H9 (cell line): ENCODE measurements at regions not wholly inside any gene's neighbourhood (a gene's known extent, or its start where the extent isn't known, plus 50 kb on each side); places are given as distances from the start of the nearest gene placed in this dataset.
A peak's percentile ranks its signal among the peaks of the same experiment; 100 is the strongest.

Source experiments
- DNase-seq: peaks from one replicate; pipeline ENCODE4 v3.0.0-alpha.2; 2017
- H2AFZ ChIP-seq: one replicate; pipeline ENCODE4 v1.6.1; 2013; ENCODE audit warnings: mild to moderate bottlenecking, low read length, control low read depth, moderate library complexity
- H2AK5ac ChIP-seq: 2 replicates; pipeline ENCODE4 v1.6.1; 2013; ENCODE audit warnings: low read length, control low read depth, mixed read lengths; ENCODE audit not compliant: insufficient read length
- H2BK120ac ChIP-seq: one replicate; pipeline ENCODE4 v1.6.1; 2013; ENCODE audit warnings: low read depth, mild to moderate bottlenecking, low read length, control low read depth, inconsistent platforms; ENCODE audit not compliant: poor library complexity, severe bottlenecking
- H2BK12ac ChIP-seq: 2 replicates; pipeline ENCODE4 v1.6.1; 2013; ENCODE audit warnings: low read length, control low read depth, mixed read lengths, low read depth; ENCODE audit not compliant: insufficient read length
- H2BK15ac ChIP-seq: 2 replicates; pipeline ENCODE4 v1.6.1; 2013; ENCODE audit warnings: low read depth, low read length, control low read depth
- H2BK20ac ChIP-seq: one replicate; pipeline ENCODE4 v1.6.1; 2013; ENCODE audit warnings: low read depth, mild to moderate bottlenecking, low read length, control low read depth, inconsistent platforms; ENCODE audit not compliant: poor library complexity, severe bottlenecking
- H2BK5ac ChIP-seq: 2 replicates; pipeline ENCODE4 v1.6.1; 2013; ENCODE audit warnings: low read length, control low read depth, mixed read lengths; ENCODE audit not compliant: insufficient read length
- H3K14ac ChIP-seq: 2 replicates; pipeline ENCODE4 v1.6.1; 2013; ENCODE audit warnings: low read length, control low read depth; ENCODE audit not compliant: insufficient read depth
- H3K18ac ChIP-seq: 2 replicates; pipeline ENCODE4 v1.6.1; 2013; ENCODE audit warnings: low read depth, mild to moderate bottlenecking, mixed read lengths, low read length, control low read depth; ENCODE audit not compliant: insufficient read length
- H3K23ac ChIP-seq: 2 replicates; pipeline ENCODE4 v1.6.1; 2013; ENCODE audit warnings: low read length, control low read depth, mixed read lengths, low read depth; ENCODE audit not compliant: insufficient read length
- H3K23me2 ChIP-seq: 2 replicates; pipeline ENCODE4 v1.6.1; 2013; ENCODE audit warnings: low read depth, mild to moderate bottlenecking, mixed read lengths, low read length, control low read depth; ENCODE audit not compliant: insufficient read length, poor library complexity, severe bottlenecking
- H3K27ac ChIP-seq: 2 replicates; pipeline ENCODE4 v1.5.1; 2013; ENCODE audit warnings: low read length, control low read depth, mixed read lengths, low read depth; ENCODE audit not compliant: insufficient read length
- H3K27me3 ChIP-seq: 2 replicates; pipeline ENCODE4 v1.6.1; 2013; ENCODE audit warnings: low read length, control low read depth, inconsistent platforms; ENCODE audit not compliant: insufficient read depth
- H3K4ac ChIP-seq: 2 replicates; pipeline ENCODE4 v1.6.1; 2013; ENCODE audit warnings: low read depth, mild to moderate bottlenecking, control low read depth, inconsistent platforms, low read length, moderate library complexity
- H3K4me1 ChIP-seq: 2 replicates; pipeline ENCODE4 v1.6.1; 2013; ENCODE audit warnings: low read length, control low read depth, inconsistent platforms; ENCODE audit not compliant: insufficient read depth
- H3K4me2 ChIP-seq: 2 replicates; pipeline ENCODE4 v1.6.1; 2013; ENCODE audit warnings: low read length, control low read depth, mixed read lengths; ENCODE audit not compliant: insufficient read length, insufficient read depth
- H3K56ac ChIP-seq: 2 replicates; pipeline ENCODE4 v1.6.1; 2013; ENCODE audit warnings: low read depth, mild to moderate bottlenecking, mixed read lengths, low read length, control low read depth; ENCODE audit not compliant: insufficient read length
- H3K79me1 ChIP-seq: 2 replicates; pipeline ENCODE4 v1.6.1; 2013; ENCODE audit warnings: low read depth, mild to moderate bottlenecking, moderate library complexity, low read length, control low read depth, inconsistent platforms; ENCODE audit not compliant: insufficient read depth, poor library complexity, severe bottlenecking
- H3K79me2 ChIP-seq: 2 replicates; pipeline ENCODE4 v1.6.1; 2013; ENCODE audit warnings: low read length, control low read depth, inconsistent platforms; ENCODE audit not compliant: insufficient read depth
- H3K9ac ChIP-seq: 2 replicates; pipeline ENCODE4 v1.6.1; 2013; ENCODE audit warnings: low read length, control low read depth, mixed read lengths; ENCODE audit not compliant: insufficient read length; ENCODE audit errors: extremely low read depth
- H3K9me3 ChIP-seq: one replicate; pipeline ENCODE4 v1.6.1; 2013; ENCODE audit warnings: low read depth, low read length, inconsistent platforms; ENCODE audit not compliant: control insufficient read depth
- H3T11ph ChIP-seq: one replicate; pipeline ENCODE4 v1.6.1; 2013; ENCODE audit warnings: mild to moderate bottlenecking, low read length, control low read depth, inconsistent platforms
- H4K20me1 ChIP-seq: one replicate; pipeline ENCODE4 v1.6.1; 2013; ENCODE audit not compliant: control insufficient read depth, insufficient read length, insufficient read depth
- H4K5ac ChIP-seq: 2 replicates; pipeline ENCODE4 v1.6.1; 2013; ENCODE audit warnings: low read depth, mild to moderate bottlenecking, mixed read lengths, low read length, control low read depth; ENCODE audit not compliant: insufficient read length
- H4K8ac ChIP-seq: replicated peaks from 2 replicates; pipeline ENCODE4 v1.6.1; 2013; ENCODE audit warnings: low read length, control low read depth, mixed read lengths, low read depth; ENCODE audit not compliant: insufficient read length
- H4K91ac ChIP-seq: 2 replicates; pipeline ENCODE4 v1.6.1; 2013; ENCODE audit warnings: low read depth, mild to moderate bottlenecking, moderate library complexity, mixed read lengths, low read length, control low read depth; ENCODE audit not compliant: insufficient read length
- H3K27ac Mint-ChIP-seq, 3 experiments: 2 replicates in 2 of 3; 3 replicates in 1 of 3; pipeline ENCODE4 v1.8.0; 2020 to 2021; ENCODE audit warnings: mixed read lengths in 3 of 3, mild to moderate bottlenecking in 1 of 3, moderate library complexity in 1 of 3
- H3K27me3 Mint-ChIP-seq: 2 replicates; pipeline ENCODE4 v1.8.0; 2021; ENCODE audit warnings: low read depth, mild to moderate bottlenecking, moderate library complexity, mixed read lengths
- H3K36me3 Mint-ChIP-seq, 3 experiments: 2 replicates in 2 of 3; 3 replicates in 1 of 3; pipeline ENCODE4 v1.8.0; 2020 to 2021; ENCODE audit warnings: low read depth in 3 of 3, mixed read lengths in 3 of 3; ENCODE audit not compliant: insufficient read depth in 1 of 3
- H3K4me1 Mint-ChIP-seq, 2 experiments: 2 replicates each; pipeline ENCODE4 v1.8.0; 2020; ENCODE audit warnings: mixed read lengths in 2 of 2
- H3K4me3 Mint-ChIP-seq, 2 experiments: 2 replicates in 1 of 2; 3 replicates in 1 of 2; pipeline ENCODE4 v1.8.0; 2020 to 2021; ENCODE audit warnings: mild to moderate bottlenecking in 2 of 2, mixed read lengths in 2 of 2, moderate library complexity in 1 of 2
- H3K9me3 Mint-ChIP-seq, 2 experiments: 2 replicates in 1 of 2; 3 replicates in 1 of 2; pipeline ENCODE4 v1.8.0; 2020; ENCODE audit warnings: mild to moderate bottlenecking in 2 of 2, mixed read lengths in 2 of 2, moderate library complexity in 1 of 2
- whole genome bisulfite sequencing: extraction: QIAGEN DNeasy Blood & Tissue Kit; methylation state at CpG from one replicate; pipeline ENCODE4 v1.1.7; 2013; ENCODE audit warnings: missing lambda C conversion rate, low lambda C conversion rate, mixed read lengths; ENCODE audit not compliant: insufficient read length; ENCODE audit errors: extremely low coverage; 5-methylcytosine and 5-hydroxymethylcytosine counted together
- TF ChIP-seq, protein P1 (sequence below): fragments of 200-600 bp; sonication (generic); conservative IDR thresholded peaks from 3 replicates; pipeline ENCODE4 v1.8.0; 2021; ENCODE audit warnings: antibody characterized with exemption, mild to moderate bottlenecking

DNA sequence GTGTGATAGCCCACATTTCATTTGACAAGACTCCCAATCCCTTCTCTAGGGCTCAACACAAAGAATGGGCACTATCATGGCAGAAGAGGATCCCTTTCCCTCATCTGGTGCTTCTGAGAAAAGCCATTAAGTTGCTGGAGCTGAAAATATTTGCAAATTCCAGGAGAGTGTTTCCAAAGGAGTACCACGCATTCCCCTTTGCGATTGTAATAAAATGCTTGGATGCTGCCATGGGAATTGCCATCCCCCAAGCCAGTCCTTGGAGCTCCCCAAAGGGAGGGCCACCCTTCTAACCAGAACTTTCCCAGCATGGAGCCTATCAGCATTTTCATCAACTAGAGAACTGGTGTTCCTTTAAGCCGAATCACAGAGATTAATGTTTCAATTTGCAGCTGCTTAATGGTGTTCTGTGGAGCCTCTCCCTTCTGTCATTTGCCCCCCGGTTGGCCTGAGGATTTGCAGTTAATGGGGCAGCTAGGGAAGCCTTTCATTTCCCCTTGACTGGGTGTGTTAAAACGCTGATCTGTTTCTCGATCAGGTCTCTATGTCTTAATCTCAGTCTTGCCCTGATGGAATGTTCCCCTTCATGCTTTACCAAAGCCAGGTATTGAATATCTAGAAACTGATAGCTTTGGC, 133.0 kb downstream of the ENC1 start:
- H3K9ac ChIP-seq = no peak overlapping the region
- no peaks in the 10 kb centered on the region for H4K20me1 ChIP-seq
- no peak overlapping the region for H4K91ac ChIP-seq
- H3K27me3 ChIP-seq = no peaks in the 10 kb centered on the region
- H4K5ac ChIP-seq = no peak overlapping the region
- Mint-ChIP-seq H3K27ac (no peak overlapping the region), H3K4me1 (peaks cover 12 to 19% of the 10 kb centered on the region in 2 experiments), H3K27me3 (peaks cover 2% of the 10 kb centered on the region; the same call in 1 of the 2 replicates), H3K4me3 (no peak overlapping the region), H3K36me3 (no peaks in the 10 kb centered on the region; a peak in 1 of 7 replicates), H3K9me3 (no peaks in the 10 kb centered on the region)
- H3K23me2 ChIP-seq = no peaks in the 10 kb centered on the region
- no peak overlapping the region for H3K18ac ChIP-seq
- WGBS = no CpG with 5 or more reads among the region's 6 CpGs
- H4K8ac ChIP-seq = no peak overlapping the region
- H3K79me1 ChIP-seq = no peaks in the 10 kb centered on the region
- H2BK15ac ChIP-seq = no peak overlapping the region
- no peaks in the 10 kb centered on the region for H3K4me1 ChIP-seq
- H3K4ac ChIP-seq = no peak overlapping the region
- TF ChIP-seq, protein P1, sequence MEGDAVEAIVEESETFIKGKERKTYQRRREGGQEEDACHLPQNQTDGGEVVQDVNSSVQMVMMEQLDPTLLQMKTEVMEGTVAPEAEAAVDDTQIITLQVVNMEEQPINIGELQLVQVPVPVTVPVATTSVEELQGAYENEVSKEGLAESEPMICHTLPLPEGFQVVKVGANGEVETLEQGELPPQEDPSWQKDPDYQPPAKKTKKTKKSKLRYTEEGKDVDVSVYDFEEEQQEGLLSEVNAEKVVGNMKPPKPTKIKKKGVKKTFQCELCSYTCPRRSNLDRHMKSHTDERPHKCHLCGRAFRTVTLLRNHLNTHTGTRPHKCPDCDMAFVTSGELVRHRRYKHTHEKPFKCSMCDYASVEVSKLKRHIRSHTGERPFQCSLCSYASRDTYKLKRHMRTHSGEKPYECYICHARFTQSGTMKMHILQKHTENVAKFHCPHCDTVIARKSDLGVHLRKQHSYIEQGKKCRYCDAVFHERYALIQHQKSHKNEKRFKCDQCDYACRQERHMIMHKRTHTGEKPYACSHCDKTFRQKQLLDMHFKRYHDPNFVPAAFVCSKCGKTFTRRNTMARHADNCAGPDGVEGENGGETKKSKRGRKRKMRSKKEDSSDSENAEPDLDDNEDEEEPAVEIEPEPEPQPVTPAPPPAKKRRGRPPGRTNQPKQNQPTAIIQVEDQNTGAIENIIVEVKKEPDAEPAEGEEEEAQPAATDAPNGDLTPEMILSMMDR = no peak
- no peak overlapping the region for H2BK20ac ChIP-seq
- H3K14ac ChIP-seq = no peak overlapping the region
- H3K23ac ChIP-seq = no peak overlapping the region
- DNase-seq = no peak
- H2BK12ac ChIP-seq = no peak overlapping the region
- no peak overlapping the region for H2BK120ac ChIP-seq
- no peak overlapping the region for H3K27ac ChIP-seq
- peak overlapping the region; percentile 33 for H3K56ac ChIP-seq
- H3K9me3 ChIP-seq = no peaks in the 10 kb centered on the region
- no peak overlapping the region for H3K4me2 ChIP-seq
- no peak overlapping the region for H2AK5ac ChIP-seq
- no peak overlapping the region for H2BK5ac ChIP-seq
- H3K79me2 ChIP-seq = no peaks in the 10 kb centered on the region
- H2AFZ ChIP-seq = no peak overlapping the region
- no peak overlapping the region for H3T11ph ChIP-seq
